GM21737 (cell line): ENCODE measurements at regions not wholly inside any gene's neighbourhood (a gene's known extent, or its start where the extent isn't known, plus 50 kb on each side); places are given as distances from the start of the nearest gene placed in this dataset.

Experiments
- ATAC-seq: cut with Tn5 transposase; IDR thresholded peaks from one replicate; pipeline ENCODE4 v1.9.1; 2021; ENCODE audit warnings: mild to moderate bottlenecking, moderate library complexity; ENCODE audit not compliant: unreplicated experiment

DNA sequence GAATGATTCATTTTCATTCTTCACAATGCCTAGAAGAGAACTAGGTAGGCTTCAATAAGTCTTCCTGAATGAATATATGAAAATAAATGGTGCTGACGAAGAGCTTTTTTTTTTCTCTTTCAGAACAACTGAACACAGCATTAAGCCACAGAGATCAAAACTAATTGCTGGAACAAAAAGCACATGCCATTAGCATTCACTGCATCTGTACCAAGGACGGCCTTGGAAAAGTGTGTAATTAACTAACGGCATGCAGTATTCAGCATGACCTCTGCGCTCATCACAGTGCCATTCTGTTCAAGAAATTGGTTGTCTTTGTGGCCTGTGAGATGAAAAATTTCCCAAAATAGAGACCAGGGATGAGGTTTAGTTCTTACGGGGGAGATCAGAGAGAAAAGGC lies 99.3 kb downstream of the NUDT12 start:
- no peak for ATAC-seq

DNA sequence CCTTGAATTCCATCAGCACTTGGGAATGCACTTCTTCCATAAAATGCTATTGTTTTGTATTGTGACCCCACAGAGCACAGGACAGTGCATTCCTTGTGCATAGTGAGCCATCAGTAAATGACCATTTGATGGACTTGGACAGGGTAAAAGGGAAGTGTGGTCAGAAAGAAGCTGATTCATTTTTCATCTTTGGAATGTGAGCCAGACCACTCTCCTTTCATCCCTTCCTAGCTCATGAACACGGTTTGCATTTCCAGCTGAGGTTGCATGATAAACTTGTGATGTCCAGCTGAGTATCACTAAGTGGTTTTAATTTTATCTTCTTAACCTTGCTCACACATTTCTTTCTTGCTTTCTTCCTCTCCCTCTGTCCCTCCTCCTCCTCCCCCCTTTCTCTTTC lies 101.3 kb downstream of the NUDT12 start:
- ATAC-seq = no peak

DNA sequence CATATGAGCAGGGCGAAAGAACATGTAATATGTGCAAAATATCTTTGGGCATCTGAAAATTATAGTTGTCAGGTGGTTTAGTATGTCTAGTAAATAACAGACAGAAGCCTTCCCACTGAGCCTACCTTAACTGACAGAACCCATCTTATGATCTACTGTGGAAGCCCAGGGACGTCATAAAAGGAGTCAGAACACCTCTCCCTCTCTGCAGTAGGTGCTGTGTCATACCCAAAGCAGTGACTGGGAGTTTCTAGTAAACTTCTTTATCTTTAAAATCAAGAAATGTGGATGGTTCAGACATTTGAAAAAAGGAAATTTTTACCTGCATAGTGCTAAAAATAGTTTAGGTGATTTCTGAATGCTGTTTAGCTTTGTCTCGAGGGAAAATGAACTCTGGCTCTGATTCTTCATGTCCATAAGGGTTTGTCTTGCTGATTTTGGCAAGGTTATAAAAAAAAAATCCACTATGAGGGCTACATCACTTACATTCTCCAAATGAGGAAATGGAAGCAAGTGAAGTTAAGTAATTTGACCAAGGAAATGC lies 104.0 kb downstream of the NUDT12 start:
- ATAC-seq = no peak

DNA sequence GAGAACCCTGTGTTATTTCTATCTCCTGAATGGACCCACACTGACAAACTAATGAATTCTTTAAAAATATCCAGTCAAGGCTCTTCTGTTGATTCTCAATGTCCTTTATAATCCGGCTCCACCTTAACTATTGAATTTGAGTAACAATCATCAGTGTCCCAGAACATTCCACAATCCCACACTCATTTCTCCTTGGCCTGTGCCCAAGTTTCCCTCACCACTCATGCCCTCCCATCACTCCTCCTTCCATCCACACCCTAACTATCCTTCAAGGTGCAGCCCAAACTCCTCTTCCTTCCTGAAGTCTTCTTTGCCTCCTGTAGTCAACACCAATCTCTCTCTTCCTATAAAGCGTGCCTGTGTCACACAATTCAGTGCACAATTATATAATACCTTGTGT lies 106.1 kb downstream of the NUDT12 start:
- ATAC-seq = no peak

DNA sequence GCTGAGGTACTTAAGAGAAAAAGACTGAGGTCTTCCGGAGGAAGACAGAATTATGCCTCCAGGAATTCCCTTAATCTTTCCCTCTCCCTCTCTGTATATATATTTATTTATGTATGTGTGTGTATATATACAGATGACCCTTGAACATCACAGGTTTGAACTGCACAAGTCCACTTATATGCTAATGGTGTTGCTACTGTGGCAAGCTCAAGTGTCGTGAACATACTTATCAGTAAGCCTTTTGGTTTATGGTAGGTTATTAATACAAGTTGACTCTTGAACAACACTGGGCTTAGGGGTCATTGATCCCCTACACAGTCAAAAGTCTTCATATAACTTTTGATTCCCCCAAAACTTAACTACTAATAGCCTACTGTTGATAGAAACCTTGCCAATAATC lies 106.8 kb downstream of the NUDT12 start:
- no peak for ATAC-seq

DNA sequence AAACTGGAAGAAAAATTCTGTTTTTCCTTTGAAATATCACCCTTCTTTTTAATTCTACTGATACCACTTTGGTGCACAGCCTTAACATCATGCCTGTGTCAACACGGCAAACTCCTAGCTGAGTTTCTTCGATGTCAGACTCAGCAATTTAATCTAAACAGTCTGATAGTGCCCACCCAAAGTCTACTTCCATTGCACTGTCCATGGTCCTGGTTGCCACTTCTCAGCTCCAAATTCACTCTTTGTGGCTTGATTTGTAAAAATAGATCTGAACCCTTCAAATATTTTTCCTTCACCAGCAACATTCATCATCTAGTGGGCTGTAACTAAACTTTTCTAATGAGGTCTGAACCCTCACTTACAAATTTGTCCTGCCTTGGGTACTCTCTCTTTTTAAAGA lies 107.8 kb downstream of the NUDT12 start:
- no peak for ATAC-seq

DNA sequence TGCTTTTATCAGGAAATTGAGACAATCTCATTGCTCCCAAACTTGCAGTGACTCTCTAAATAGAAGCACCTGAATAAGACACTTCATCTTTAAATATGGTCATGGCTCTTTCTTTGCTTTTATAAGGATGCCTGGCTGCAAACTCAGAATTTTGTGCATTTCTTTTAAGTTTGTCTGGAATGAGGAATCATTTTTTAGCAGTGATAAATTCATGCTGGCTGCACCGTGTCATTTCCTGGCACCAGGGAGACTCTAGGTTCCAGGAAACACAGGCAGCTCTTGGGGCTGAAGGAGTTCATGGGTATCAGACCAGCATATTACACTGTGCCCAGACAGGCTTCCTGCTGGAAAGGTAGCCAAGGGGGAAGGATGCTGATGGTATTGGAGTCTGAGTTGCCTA lies 109.9 kb downstream of the NUDT12 start:
- no peak for ATAC-seq

DNA sequence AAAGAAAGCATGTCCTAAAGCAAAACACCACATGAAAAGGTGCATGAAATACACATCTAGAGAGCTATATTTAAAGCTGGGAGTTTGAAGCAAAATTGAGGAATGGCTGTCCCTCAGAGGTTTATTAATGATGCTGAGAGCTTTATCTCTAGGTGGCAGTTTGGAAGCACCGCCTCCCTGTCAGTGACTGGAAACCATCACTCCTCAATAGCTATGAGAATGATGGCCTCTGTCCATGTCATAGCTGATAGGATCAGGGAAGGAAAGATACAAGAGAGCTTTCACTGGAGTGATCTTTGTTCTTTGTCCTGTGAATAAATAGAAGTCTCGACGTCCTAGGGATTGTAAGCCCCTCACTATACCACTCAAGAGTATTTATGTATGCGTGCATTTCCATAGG lies 110.5 kb downstream of the NUDT12 start:
- ATAC-seq = no peak

DNA sequence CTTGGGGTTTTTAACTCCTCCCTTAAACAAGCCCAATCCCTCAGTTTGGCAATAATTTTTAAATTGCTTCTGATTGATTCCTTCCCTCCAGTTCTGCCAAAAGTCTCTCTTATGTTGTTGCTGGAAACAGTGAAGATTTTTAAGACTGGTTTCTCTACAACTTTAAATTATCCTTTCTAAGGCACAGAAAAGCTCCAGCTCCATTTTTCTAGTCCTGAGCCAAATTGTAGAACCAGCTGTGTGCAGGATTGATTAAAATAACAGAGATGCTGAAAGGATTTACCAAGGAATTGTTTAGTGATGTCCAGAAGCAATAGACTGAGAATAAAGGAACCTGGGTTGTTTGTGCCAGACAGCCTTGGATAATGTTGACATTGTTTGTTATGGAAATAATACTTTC lies 111.3 kb downstream of the NUDT12 start:
- ATAC-seq = no peak

DNA sequence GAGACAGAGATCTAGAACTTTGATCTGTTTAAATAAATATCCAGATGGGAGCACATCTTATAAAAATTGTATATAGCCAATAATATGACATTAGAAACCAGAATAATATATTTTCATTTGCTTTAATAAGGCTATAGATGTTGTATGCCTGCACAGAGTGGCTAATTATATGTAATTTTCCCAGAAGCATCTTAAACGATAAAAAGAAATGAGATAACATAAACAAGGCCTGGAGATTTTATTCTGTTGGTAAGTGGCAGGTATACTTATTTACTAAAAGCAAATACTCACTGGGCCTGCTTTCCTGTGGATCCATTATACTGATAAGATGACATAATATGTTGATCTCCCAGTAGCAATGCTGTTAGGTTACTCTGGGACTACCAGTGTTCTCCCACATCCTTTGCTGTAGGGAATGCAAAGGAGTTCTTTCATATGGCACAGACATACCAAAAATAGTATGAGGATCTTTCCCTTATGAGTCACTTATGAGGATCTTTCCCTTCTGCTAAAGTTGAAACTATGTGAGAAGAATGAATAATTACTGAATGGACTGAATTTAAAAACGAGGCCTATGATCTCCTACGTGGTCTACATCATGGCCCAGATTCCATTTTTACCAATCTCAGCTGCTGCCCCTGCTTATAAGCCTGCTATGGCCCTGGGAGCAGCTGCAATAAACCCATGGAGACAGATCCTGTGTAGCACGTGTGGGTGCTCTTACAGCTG lies 112.1 kb downstream of the NUDT12 start:
- no peak for ATAC-seq

DNA sequence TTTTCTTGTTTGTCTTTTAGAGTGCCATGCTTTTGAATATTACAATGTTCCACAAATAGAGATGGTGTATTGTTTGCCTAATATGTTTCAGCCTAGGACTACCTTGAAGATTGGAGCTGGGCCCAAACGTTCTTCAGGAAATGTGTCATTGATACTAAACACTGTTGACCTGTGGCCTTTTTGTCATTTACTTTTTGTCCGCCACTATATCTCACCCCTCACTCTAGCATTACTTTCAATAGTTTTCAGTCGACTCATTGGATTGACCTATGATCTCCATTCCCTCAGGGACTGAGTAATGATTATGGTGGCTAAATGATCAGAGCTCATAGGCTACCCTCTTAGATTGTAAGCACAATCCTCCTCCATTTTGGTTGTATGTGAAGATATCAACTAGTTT lies 115.8 kb downstream of the NUDT12 start:
- no peak for ATAC-seq

DNA sequence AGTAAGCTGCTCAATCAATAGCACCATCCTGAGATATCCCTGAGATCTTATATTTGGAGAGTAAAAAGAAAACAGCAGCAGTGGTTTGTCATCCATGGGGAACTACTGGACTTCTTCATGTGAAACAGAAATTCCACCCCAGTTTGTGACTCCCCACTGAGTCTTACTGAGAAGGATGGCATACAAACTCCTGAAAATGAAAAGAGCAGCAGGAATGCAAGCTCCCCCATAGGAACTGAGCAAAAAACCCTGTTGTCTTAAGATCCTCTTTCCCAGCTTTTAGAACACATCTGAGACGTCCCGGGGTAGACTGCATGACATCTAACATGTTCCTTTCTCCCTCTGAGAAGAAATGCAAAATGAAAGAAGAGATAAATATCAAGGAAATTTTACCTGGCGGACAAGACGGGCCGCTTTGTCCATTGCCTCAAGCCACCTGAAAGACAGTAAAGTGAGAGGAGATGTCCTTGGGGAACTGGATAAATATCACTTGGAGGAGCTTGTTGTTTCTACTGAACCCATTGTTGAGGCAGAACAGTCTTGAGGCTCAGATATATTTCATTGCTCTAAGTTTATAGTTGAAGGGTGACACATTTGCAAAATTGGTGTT lies 117.1 kb downstream of the NUDT12 start:
- no peak for ATAC-seq

DNA sequence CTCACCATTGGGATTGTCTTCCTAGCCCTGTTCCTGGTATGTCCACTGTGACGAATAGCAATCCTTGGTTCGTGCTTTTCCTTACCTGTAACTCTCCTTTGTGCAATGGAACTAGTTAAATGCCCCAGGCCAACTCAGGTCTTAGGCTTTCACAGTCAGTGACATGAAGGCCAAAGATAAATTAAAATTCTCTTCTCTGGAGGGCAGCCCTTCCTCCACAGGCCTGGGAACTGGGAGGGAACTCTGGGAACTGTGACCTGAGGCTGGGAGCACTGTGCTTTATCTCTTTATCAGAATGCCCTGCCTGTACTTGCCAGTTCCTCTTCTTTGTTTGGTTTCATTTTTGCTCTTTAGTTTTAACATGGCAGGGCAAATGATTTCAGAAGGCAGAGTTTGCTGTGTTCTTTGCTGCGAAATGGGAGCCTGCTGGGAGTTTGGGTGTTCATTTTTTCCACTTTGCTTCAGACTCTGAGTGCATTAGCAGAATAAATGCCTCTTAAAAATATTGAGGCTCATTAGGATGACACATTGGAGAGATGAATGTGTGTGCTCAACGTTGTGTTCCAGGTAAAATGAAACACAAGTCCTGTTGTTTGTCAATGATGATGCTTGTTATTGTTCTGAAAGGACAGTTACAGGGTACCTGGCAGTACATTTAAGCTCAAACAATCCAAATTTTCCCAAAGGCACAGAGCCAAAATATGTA lies 118.1 kb downstream of the NUDT12 start:
- no peak for ATAC-seq

DNA sequence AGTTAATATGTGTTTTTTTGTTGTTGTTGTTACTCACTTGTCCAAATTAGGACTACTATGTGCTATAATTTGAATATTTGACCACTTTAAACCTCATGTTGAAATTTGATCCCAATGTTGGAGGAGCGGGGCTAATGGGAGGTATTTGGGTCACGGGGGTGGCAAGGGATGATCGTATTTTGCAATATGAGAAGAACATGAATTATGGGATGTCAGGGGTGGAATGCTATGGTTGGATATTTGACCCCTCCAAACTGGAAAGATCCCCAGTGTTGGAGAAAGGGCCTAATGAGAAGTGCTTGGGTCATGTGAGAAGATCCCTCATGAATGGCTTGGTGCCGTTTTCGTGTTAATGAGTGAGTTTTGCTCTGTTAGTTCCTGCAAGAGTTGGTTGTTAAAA lies 119.8 kb downstream of the NUDT12 start:
- no peak for ATAC-seq

DNA sequence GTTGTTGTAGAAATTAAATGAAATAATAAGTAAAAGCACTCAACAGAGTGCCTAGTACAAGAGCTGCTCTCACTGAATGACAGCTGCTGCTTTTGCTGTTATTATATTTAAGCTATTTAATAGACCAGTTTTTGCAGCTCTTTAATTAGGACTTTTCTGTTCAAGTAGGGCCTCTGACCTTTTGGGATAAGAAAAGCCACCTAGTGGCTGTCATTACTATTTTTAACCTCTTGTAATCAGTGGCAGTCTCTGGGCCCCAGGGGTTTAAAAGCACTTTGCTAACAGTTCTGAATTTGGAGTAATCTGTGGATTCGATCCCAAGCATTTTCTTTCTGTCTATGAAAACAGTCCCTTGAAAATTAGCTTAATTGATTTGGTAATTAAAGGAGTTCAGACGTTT lies 121.1 kb downstream of the NUDT12 start:
- no peak for ATAC-seq

DNA sequence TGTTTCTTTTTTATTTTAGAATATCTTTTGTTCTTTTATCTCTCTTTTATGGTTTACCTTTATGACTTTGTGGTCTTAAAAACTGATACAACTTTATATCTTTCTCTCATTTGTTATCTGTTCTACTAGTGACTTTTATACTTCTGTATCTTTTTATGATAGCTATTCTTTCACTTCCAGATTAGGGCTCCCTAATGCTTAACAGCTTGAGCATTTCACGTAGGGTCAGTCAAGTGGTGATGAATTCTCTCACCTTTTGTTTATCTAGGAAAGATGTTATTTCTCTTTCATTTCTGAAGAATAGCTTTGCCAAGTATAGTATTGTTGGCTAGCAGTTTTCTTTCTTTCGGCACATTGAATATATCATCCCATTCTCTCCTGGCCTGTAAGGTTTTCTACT lies 123.6 kb downstream of the NUDT12 start:
- no peak for ATAC-seq

DNA sequence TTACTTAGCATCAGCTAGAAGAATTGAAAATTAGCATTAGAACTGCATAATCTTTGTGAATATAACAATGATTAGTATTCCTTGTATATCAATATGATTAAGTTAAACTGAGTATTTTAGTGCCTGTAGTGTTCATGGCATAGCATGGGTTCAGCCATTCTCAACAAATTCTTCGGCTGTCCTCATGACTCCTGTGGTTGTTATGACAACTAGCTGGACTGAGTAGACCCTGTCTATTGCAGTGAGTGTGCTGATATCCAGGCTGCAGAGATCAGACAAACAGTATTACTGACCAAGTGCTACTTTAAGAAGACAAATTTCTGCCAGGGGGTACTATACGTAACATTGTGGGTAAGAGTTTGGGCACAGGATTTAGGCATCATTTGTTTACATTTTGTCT lies 125.9 kb downstream of the NUDT12 start:
- no peak for ATAC-seq

DNA sequence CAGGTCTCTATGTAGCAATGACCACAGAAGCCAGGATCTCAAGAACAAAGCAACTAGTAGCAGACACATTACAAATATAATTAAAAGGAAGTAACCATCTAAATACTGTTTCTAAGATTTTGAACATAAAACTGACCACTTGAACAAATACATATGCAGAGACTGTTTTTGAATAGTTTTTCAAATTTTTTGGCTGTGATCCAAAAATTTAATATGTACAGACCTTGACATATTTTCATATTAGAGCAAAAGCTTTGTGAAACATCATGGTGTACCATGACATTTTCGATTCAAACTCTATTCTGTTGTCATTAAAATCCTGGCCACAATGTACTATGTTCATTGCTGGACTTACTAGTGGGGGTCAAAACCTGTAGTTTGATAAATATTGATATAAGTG lies 126.5 kb downstream of the NUDT12 start:
- ATAC-seq = no peak

DNA sequence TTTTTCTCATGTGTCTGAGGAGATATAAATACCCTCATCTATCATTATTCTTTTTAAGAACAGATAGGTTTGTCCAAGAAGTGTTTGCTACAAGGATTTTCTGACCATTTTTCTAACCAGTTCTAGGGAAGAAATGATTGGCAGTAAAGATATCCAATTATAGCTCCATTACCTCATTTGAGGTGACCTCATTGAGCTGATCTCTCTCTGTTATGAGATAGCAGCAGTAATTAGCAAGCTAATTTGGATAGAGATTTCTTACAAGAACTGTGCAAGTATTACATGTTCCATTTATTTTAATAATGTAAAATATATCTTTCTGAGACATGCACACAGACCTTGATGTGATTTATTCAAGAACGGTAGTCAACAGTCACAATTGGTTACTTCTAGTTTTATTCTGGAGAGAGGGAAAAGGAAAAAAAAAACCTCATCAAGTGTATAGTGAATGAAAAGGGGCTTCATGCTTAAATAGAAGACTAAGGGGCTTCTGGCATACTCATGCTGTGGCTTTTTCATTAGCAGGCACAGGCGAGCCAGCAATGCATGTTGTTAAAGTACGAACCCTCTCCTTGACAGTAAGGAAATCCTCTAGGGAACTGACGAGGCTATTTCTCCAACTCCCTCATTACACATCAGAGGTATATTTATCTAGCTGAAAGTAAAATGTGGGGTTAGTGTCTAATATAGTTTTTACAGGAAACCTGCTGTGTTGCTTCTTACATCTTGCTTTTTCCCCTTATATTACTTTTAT lies 127.3 kb downstream of the NUDT12 start:
- no peak for ATAC-seq

DNA sequence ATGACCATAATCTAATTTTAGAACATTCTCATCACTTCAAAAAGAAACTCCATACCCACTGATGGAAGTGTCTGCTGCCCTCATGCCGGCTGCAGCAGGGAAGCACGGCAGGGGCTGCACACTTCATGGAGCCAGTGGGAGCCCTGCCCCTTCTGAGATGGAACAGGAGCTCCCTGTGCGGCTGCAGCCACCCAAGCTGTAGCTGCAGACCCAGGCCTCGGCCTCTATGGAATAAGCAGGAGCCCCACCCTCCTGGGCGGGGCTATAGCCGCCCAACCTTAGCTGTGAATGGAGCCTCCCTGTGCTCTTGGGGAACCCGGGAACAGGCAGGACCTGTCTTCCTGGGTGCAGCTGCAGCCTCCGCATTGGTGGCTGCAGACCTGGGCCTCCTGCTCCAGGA lies 128.5 kb downstream of the NUDT12 start:
- ATAC-seq = no peak

DNA sequence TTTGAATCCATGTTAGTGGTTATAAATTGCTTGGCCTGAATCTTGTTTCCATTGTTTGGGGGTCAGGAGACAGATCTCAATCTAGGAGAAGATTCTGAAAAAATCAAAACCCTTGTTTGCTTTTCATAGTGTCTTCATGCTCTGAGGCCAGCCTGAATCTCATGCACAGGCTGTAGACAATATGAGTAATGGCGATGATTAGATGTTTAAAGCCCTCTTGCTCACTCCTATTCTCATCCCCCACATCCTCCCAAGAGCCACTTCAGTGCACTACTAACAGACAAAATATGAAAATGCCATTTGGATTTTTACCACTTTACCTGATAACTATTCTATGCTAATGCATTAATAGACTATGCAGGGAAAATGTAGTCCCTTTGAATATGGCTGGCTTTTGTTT lies 129.4 kb downstream of the NUDT12 start:
- no peak for ATAC-seq
